ENCODE measurements at regions not wholly inside any gene's neighbourhood (a gene's known extent, or its start where the extent isn't known, plus 50 kb on each side); places are given as distances from the start of the nearest gene placed in this dataset.

DNA sequence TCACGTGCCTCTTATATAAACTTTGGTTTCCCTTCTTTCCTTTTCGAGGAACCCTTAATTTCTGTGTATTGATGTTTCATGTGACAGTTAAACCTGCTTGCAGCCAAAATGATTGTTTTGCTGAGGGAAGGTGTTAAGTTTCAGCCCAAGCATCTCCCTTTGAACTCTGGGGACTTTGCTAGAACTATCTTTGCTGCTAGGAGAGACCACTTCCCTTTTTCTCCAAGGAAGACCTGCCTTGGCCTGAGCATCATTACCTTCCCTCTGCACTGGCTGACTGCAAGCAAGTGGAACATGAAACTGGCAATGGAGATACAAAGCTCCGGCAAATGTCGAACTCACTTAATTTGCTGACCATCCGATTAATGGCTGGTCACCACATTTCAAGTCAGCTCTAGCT lies 192.8 kb downstream of the GRIN2B start:
- intact Hi-C loops (cut with micrococcal nuclease; ENCODE audit: unreplicated experiment) = no loop called here
- H3K4me1 ChIP-seq (ENCODE audit: insufficient read depth, low read length) = no peaks in the 10 kb centered on the region
- H4K20me1 ChIP-seq (ENCODE audit: insufficient read depth, low read length) = no peaks in the 10 kb centered on the region
- ATAC-seq = no peak
- ChIA-PET POLR2A (no interaction called here), CTCF (ENCODE audit: low intra/inter-chr PET ratio, low total read pairs) (no interaction called here)
- no peaks in the 10 kb centered on the region for H3K36me3 ChIP-seq (replicated peaks in 1 of 2; ENCODE audit: control insufficient read depth in 1 of 2, insufficient read depth in 2 of 2, low read length in 2 of 2)
- in situ Hi-C loops (cut with HindIII; ENCODE audit: extremely low pct_ligation_motif_present, low pct_unique_long_range_greater_than_20kb) = no loop called here
- TF ChIP-seq HOXA5 (CRISPR knock-in tag; IDR thresholded peaks at IDR 0.05) (no peak), ZBTB3 (CRISPR knock-in tag; IDR thresholded peaks at IDR 0.05; ENCODE audit: borderline replicate concordance, low read depth) (no peak), XBP1 (CRISPR knock-in tag; IDR thresholded peaks at IDR 0.05) (no peak), ZNF547 (CRISPR knock-in tag; IDR thresholded peaks at IDR 0.05) (no peak), SP140L (CRISPR knock-in tag; IDR thresholded peaks at IDR 0.05; ENCODE audit: borderline replicate concordance) (no peak), ZNF354B (CRISPR knock-in tag; IDR thresholded peaks at IDR 0.05) (no peak), YY1 (IDR thresholded peaks at IDR 0.05; ENCODE audit: insufficient read depth, insufficient replicate concordance, low read depth, low read length) (no peak), ZNF430 (CRISPR knock-in tag; IDR thresholded peaks at IDR 0.05) (no peak), GTF2F1 (IDR thresholded peaks at IDR 0.05; ENCODE audit: low read length) (no peak), FOXA3 (CRISPR knock-in tag; IDR thresholded peaks at IDR 0.05) (no peak), GPN1 (CRISPR knock-in tag; IDR thresholded peaks at IDR 0.05; ENCODE audit: borderline replicate concordance) (no peak)
- TF ChIP-seq, protein P1, sequence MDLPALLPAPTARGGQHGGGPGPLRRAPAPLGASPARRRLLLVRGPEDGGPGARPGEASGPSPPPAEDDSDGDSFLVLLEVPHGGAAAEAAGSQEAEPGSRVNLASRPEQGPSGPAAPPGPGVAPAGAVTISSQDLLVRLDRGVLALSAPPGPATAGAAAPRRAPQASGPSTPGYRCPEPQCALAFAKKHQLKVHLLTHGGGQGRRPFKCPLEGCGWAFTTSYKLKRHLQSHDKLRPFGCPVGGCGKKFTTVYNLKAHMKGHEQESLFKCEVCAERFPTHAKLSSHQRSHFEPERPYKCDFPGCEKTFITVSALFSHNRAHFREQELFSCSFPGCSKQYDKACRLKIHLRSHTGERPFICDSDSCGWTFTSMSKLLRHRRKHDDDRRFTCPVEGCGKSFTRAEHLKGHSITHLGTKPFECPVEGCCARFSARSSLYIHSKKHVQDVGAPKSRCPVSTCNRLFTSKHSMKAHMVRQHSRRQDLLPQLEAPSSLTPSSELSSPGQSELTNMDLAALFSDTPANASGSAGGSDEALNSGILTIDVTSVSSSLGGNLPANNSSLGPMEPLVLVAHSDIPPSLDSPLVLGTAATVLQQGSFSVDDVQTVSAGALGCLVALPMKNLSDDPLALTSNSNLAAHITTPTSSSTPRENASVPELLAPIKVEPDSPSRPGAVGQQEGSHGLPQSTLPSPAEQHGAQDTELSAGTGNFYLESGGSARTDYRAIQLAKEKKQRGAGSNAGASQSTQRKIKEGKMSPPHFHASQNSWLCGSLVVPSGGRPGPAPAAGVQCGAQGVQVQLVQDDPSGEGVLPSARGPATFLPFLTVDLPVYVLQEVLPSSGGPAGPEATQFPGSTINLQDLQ (CRISPR knock-in tag; IDR thresholded peaks at IDR 0.05) = no peak
- TF ChIP-seq, protein P2, sequence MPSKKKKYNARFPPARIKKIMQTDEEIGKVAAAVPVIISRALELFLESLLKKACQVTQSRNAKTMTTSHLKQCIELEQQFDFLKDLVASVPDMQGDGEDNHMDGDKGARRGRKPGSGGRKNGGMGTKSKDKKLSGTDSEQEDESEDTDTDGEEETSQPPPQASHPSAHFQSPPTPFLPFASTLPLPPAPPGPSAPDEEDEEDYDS (CRISPR knock-in tag; IDR thresholded peaks at IDR 0.05) = no peak
- TF ChIP-seq, protein P3, sequence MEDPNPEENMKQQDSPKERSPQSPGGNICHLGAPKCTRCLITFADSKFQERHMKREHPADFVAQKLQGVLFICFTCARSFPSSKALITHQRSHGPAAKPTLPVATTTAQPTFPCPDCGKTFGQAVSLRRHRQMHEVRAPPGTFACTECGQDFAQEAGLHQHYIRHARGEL (CRISPR knock-in tag; IDR thresholded peaks at IDR 0.05) = no peak
- BruUV-seq (replicated peaks) = no TSS peak
- H3K4me3 ChIP-seq (replicated peaks in 1 of 3; ENCODE audit: insufficient read depth in 1 of 3, low read depth in 2 of 3, low read length in 3 of 3) = no peak overlapping the region
- DNase-seq (ENCODE audit: low spot score) = no peak
- no peaks in the 10 kb centered on the region for H3K79me2 ChIP-seq (ENCODE audit: insufficient read depth, low read length)
- no peak overlapping the region for H3K27ac ChIP-seq (ENCODE audit: extremely low read length, insufficient read depth, low read length)
- H3K9ac ChIP-seq (ENCODE audit: insufficient read depth, low read depth, low read length) = no peak overlapping the region
- FAIRE-seq = no peak
- no peak overlapping the region for H3K4me2 ChIP-seq (ENCODE audit: low read depth, low read length)
- H2AFZ ChIP-seq (ENCODE audit: low read length) = no peak overlapping the region
- WGBS (ENCODE audit: low lambda C conversion rate) = 45% methylated on average over 5 of the region's 5 CpGs
- H3K27me3 ChIP-seq (ENCODE audit: control insufficient read depth in 1 of 2, insufficient read depth in 2 of 2, low read length in 2 of 2) = no peaks in the 10 kb centered on the region
- H3K9me3 ChIP-seq (ENCODE audit: low read length) = no peaks in the 10 kb centered on the region

Measured in HepG2 (cell line).